ENCODE measurements at regions not wholly inside any gene's neighbourhood (a gene's known extent, or its start where the extent isn't known, plus 50 kb on each side); places are given as distances from the start of the nearest gene placed in this dataset.

DNA sequence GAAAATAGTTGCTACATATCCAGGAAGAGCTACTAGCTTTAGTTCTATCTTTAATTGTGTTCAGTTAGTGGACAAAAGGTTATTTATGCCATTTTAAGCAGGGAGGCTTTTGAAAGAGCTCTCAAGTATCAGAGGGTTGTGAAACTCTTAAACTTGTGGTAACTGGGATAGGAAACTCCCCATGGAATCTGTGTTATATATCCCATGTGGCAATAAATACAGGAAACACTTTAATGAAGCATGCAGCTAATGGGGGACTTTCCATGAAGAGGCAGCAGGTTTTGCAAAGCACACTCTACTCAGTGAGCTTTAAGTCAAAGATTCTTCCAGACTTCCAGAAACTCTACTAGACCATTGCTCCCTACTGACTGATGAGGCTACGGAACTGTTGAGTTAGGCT lies 805.0 kb upstream of the C9orf72 start:
- no peak for DNase-seq (ENCODE audit: extremely low spot score)
- ChIA-PET POLR2A (no interaction called here), CTCF (interaction anchor here (1.6 kb wide), 1 partner anchor 11 kb away, joined by 5 read pairs; no protein-coding TSS in a partner anchor)
- TF ChIP-seq, protein P1, sequence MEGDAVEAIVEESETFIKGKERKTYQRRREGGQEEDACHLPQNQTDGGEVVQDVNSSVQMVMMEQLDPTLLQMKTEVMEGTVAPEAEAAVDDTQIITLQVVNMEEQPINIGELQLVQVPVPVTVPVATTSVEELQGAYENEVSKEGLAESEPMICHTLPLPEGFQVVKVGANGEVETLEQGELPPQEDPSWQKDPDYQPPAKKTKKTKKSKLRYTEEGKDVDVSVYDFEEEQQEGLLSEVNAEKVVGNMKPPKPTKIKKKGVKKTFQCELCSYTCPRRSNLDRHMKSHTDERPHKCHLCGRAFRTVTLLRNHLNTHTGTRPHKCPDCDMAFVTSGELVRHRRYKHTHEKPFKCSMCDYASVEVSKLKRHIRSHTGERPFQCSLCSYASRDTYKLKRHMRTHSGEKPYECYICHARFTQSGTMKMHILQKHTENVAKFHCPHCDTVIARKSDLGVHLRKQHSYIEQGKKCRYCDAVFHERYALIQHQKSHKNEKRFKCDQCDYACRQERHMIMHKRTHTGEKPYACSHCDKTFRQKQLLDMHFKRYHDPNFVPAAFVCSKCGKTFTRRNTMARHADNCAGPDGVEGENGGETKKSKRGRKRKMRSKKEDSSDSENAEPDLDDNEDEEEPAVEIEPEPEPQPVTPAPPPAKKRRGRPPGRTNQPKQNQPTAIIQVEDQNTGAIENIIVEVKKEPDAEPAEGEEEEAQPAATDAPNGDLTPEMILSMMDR (IDR thresholded peaks at IDR 0.05; ENCODE audit: control extremely low read depth, extremely low read depth, low read depth, missing control alignments): no peak

DNA sequence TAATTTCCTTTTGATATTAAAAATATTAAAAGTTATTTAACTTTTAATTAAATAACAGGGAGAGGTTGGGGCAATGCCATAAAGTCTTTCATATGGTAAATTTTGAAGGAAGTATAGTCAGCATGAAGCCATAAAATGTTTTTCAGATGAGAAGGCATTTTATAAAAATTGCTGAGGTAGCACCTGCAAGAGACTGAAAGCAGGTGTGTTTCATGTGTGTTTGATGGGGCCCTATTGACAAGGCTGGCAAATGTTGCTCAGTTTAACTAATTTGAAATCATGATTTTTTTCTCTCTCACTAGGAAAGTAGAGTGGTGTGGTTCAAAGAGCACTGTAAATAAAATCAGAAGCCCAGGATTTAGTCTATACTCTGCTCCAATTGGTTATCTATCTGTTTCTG lies 805.8 kb upstream of the C9orf72 start:
- POLR2A ChIA-PET: no interaction called here
- CTCF ChIA-PET: interaction anchor here (1.6 kb wide), 1 partner anchor 10 kb away, joined by 5 read pairs; no protein-coding TSS in a partner anchor
- DNase-seq (ENCODE audit: extremely low spot score): no peak
- TF ChIP-seq, protein P1 (IDR thresholded peaks at IDR 0.05; ENCODE audit: control extremely low read depth, extremely low read depth, low read depth, missing control alignments): no peak

DNA sequence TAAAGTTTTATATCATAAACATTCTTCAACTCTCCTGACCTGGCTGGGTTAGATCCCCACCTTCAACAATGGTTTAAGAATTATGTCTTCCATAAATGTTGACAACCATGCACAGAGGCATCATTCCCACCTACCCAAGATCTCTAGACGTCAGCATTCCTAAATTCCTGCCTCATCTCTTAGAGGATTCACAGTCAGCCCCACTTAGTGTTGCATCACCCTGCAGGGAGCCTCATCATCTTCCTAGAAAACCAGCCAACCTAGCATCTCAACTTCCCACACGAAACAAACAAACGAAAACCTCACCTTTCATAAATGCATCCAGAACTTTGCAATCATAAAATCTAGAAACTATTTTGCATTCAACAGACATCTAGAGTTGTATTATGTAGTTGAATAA lies 816.1 kb upstream of the C9orf72 start:
- ChIA-PET POLR2A (no interaction called here), CTCF (interaction anchor here (1.1 to 1.4 kb wide), 2 partner anchors 11 to 15 kb away, joined by 4 to 5 read pairs; no protein-coding TSS in a partner anchor)
- DNase-seq (ENCODE audit: extremely low spot score): no peak
- TF ChIP-seq, protein P1 (IDR thresholded peaks at IDR 0.05; ENCODE audit: control extremely low read depth, extremely low read depth, low read depth, missing control alignments): no peak

DNA sequence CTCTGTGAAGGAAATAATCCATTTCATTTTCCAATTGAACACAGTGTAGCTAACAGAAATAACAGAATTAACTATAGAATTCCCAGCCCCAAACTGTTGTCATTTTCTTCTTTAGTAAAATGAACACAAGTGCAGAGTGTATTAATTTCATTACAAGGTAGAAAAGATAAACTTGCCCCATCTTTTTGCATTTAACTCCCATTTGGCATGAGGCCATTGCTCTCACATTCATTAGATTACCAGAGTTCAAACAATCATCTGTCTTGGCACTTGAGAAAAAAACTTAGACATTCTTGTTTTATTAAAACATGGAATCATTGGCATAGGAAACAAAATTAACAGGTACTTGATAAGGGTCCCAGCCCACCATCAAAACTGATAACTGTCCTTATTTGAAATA lies 821.5 kb upstream of the C9orf72 start:
- no peak for DNase-seq (ENCODE audit: extremely low spot score)
- CTCF ChIA-PET: interaction anchor here (1.1 to 1.4 kb wide), 2 partner anchors 12 to 40 kb away, joined by 3 to 5 read pairs; no protein-coding TSS in a partner anchor
- TF ChIP-seq, protein P1 (IDR thresholded peaks at IDR 0.05; ENCODE audit: control extremely low read depth, extremely low read depth, low read depth, missing control alignments): no peak
- POLR2A ChIA-PET: no interaction called here

DNA sequence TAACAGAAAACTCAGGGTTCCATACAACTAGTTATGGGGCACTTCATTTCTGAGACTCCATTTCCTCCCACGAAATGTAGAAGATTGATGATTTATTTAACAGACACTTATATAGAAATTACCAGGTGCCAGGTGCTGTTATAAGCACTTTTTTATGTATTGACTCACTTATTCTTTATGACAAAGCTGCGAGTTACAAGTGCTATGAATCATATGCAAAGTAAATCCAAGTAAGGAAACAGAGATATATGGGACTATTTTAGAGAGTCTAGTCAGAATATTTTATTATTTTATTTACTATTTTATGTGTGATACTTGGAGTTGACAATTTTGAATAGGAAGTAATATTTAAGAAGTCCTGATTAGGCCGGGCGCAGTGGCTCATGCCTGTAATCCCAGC lies 822.8 kb upstream of the C9orf72 start:
- ChIA-PET POLR2A (no interaction called here), CTCF (interaction anchor here (0.7 to 1.5 kb wide), 3 partner anchors 17 to 41 kb away, joined by 3 read pairs; no protein-coding TSS in a partner anchor)
- TF ChIP-seq, protein P1 (IDR thresholded peaks at IDR 0.05; ENCODE audit: control extremely low read depth, extremely low read depth, low read depth, missing control alignments): no peak
- DNase-seq (ENCODE audit: extremely low spot score): no peak

DNA sequence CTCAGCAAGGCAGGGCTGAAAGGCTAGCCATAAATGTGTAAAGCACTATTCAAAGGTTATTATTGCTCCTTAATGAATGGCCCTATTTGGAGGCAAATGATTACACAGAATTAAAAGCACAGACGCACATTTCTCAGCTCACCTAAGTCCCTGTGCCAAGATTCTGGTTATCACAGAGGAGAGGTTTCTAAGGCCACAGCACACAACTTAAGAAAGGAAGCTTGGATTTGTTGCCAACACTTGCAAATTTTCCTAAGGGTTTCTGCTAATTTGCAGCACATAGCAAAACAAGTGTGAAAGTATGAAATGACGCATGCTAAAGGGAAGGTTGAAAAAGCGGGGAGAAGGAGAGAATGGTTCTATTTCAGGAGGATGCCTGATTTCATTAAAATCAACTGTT lies 834.1 kb upstream of the C9orf72 start:
- CTCF ChIA-PET: no interaction called here
- TF ChIP-seq, protein P1 (IDR thresholded peaks at IDR 0.05; ENCODE audit: control extremely low read depth, extremely low read depth, low read depth, missing control alignments): no peak
- no peak for DNase-seq (ENCODE audit: extremely low spot score)
- POLR2A ChIA-PET: no interaction called here

DNA sequence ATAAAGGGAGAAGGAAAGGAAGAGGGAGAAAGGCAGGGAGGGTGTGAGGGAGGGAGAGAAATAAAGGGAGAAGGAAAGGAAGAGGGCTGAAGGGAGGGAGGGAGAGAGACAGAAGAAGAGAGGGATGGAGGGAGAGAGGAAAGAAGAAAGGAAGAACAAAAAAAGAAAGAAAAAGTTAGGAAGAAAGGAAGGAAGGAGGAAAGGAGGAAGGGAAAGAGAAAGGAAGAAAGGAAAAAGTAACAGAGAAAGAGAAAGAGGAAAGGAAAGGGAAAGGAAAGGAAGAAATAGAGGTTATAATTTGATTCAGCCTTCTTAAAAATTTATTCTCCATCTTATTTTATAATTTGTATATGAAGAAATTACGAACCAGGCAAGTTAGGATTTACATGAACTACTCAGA lies 836.6 kb upstream of the C9orf72 start:
- CTCF ChIA-PET: no interaction called here
- DNase-seq (ENCODE audit: extremely low spot score): no peak
- POLR2A ChIA-PET: no interaction called here
- TF ChIP-seq, protein P1 (IDR thresholded peaks at IDR 0.05; ENCODE audit: control extremely low read depth, extremely low read depth, low read depth, missing control alignments): no peak

Measured in GM10248 (cell line).